ENCODE measurements at regions not wholly inside any gene's neighbourhood (a gene's known extent, or its start where the extent isn't known, plus 50 kb on each side); places are given as distances from the start of the nearest gene placed in this dataset.

- Histone ChIP-seq H3K4me1 (ENCODE audit: insufficient read depth, low read length) (no peaks in the 10 kb centered on the region), H3K9me3 (ENCODE audit: low read depth, low read length) (no peaks in the 10 kb centered on the region), H3K27me3 (ENCODE audit: insufficient read depth, low read length) (no peaks in the 10 kb centered on the region), H3K4me3 (ENCODE audit: low read length) (no peak overlapping the region)
Observed at GRCh38 chrX:98514032-98514431, 1630.3 kb downstream of the RPA4 start.

GRCh38 chrX:98516120-98516519 is 1632.4 kb downstream of the RPA4 start:
- no peaks in the 10 kb centered on the region for H3K9me3 ChIP-seq (ENCODE audit: low read depth, low read length)
- H3K4me3 ChIP-seq (ENCODE audit: low read length) = no peak overlapping the region
- no peaks in the 10 kb centered on the region for H3K4me1 ChIP-seq (ENCODE audit: insufficient read depth, low read length)
- no peaks in the 10 kb centered on the region for H3K27me3 ChIP-seq (ENCODE audit: insufficient read depth, low read length)

GRCh38 chrX:98523026-98523425 is 1639.3 kb downstream of the RPA4 start:
- Histone ChIP-seq H3K4me1 (ENCODE audit: insufficient read depth, low read length) (no peaks in the 10 kb centered on the region), H3K9me3 (ENCODE audit: low read depth, low read length) (no peaks in the 10 kb centered on the region), H3K4me3 (ENCODE audit: low read length) (no peak overlapping the region), H3K27me3 (ENCODE audit: insufficient read depth, low read length) (no peaks in the 10 kb centered on the region)

GRCh38 chrX:98523521-98523920 is 1639.8 kb downstream of the RPA4 start:
- no peaks in the 10 kb centered on the region for H3K27me3 ChIP-seq (ENCODE audit: insufficient read depth, low read length)
- no peaks in the 10 kb centered on the region for H3K9me3 ChIP-seq (ENCODE audit: low read depth, low read length)
- H3K4me1 ChIP-seq (ENCODE audit: insufficient read depth, low read length) = no peaks in the 10 kb centered on the region
- H3K4me3 ChIP-seq (ENCODE audit: low read length) = no peak overlapping the region

- Histone ChIP-seq H3K4me3 (ENCODE audit: low read length) (no peak overlapping the region), H3K4me1 (ENCODE audit: insufficient read depth, low read length) (no peaks in the 10 kb centered on the region), H3K9me3 (ENCODE audit: low read depth, low read length) (no peaks in the 10 kb centered on the region), H3K27me3 (ENCODE audit: insufficient read depth, low read length) (no peaks in the 10 kb centered on the region)
Observed at GRCh38 chrX:98548519-98548918, 1664.8 kb downstream of the RPA4 start.

- H3K27me3 ChIP-seq (ENCODE audit: insufficient read depth, low read length) = no peaks in the 10 kb centered on the region
- no peak overlapping the region for H3K4me3 ChIP-seq (ENCODE audit: low read length)
- no peaks in the 10 kb centered on the region for H3K4me1 ChIP-seq (ENCODE audit: insufficient read depth, low read length)
- H3K9me3 ChIP-seq (ENCODE audit: low read depth, low read length) = no peaks in the 10 kb centered on the region
Observed at GRCh38 chrX:98568795-98569194, 1685.1 kb downstream of the RPA4 start.

- no peak overlapping the region for H3K4me3 ChIP-seq (ENCODE audit: low read length)
- no peaks in the 10 kb centered on the region for H3K9me3 ChIP-seq (ENCODE audit: low read depth, low read length)
- no peaks in the 10 kb centered on the region for H3K4me1 ChIP-seq (ENCODE audit: insufficient read depth, low read length)
- H3K27me3 ChIP-seq (ENCODE audit: insufficient read depth, low read length) = no peaks in the 10 kb centered on the region
Observed at GRCh38 chrX:98605941-98606340, 1722.2 kb downstream of the RPA4 start.

GRCh38 chrX:98607739-98608138 is 1724.0 kb downstream of the RPA4 start:
- Histone ChIP-seq H3K9me3 (ENCODE audit: low read depth, low read length) (no peaks in the 10 kb centered on the region), H3K27me3 (ENCODE audit: insufficient read depth, low read length) (no peaks in the 10 kb centered on the region), H3K4me1 (ENCODE audit: insufficient read depth, low read length) (no peaks in the 10 kb centered on the region), H3K4me3 (ENCODE audit: low read length) (no peak overlapping the region)

- no peak overlapping the region for H3K4me3 ChIP-seq (ENCODE audit: low read length)
- H3K27me3 ChIP-seq (ENCODE audit: insufficient read depth, low read length) = no peaks in the 10 kb centered on the region
- H3K9me3 ChIP-seq (ENCODE audit: low read depth, low read length) = no peaks in the 10 kb centered on the region
- H3K4me1 ChIP-seq (ENCODE audit: insufficient read depth, low read length) = no peaks in the 10 kb centered on the region
Observed at GRCh38 chrX:98627645-98628044, 1743.9 kb downstream of the RPA4 start.

GRCh38 chrX:98637451-98637850 is 1753.7 kb downstream of the RPA4 start:
- Histone ChIP-seq H3K4me3 (ENCODE audit: low read length) (no peak overlapping the region), H3K27me3 (ENCODE audit: insufficient read depth, low read length) (no peaks in the 10 kb centered on the region), H3K4me1 (ENCODE audit: insufficient read depth, low read length) (no peaks in the 10 kb centered on the region), H3K9me3 (ENCODE audit: low read depth, low read length) (no peaks in the 10 kb centered on the region)

GRCh38 chrX:98646351-98646750 is 1762.6 kb downstream of the RPA4 start:
- H3K4me3 ChIP-seq (ENCODE audit: low read length) = no peak overlapping the region
- H3K4me1 ChIP-seq (ENCODE audit: insufficient read depth, low read length) = no peaks in the 10 kb centered on the region
- no peaks in the 10 kb centered on the region for H3K9me3 ChIP-seq (ENCODE audit: low read depth, low read length)
- no peaks in the 10 kb centered on the region for H3K27me3 ChIP-seq (ENCODE audit: insufficient read depth, low read length)

GRCh38 chrX:98654565-98654964 is 1755.5 kb downstream of the PCDH19 start:
- Histone ChIP-seq H3K4me1 (ENCODE audit: insufficient read depth, low read length) (no peaks in the 10 kb centered on the region), H3K4me3 (ENCODE audit: low read length) (no peak overlapping the region), H3K9me3 (ENCODE audit: low read depth, low read length) (no peaks in the 10 kb centered on the region), H3K27me3 (ENCODE audit: insufficient read depth, low read length) (no peaks in the 10 kb centered on the region)

Measured in mononuclear cell (primary cell).